IMR-90 (cell line): ENCODE measurements at regions not wholly inside any gene's neighbourhood (a gene's known extent, or its start where the extent isn't known, plus 50 kb on each side); places are given as distances from the start of the nearest gene placed in this dataset.
"Not testable (repeated sequence)": the region's sequence is repeated elsewhere in the genome, so short reads cannot be mapped to it uniquely, and the experiment has no call there.

Experiments used
- ATAC-seq: fragments of 200-7000 bp; cut with Tn5 transposase; 2 replicates; pipeline ENCODE4 v1.9.1; 2020; ENCODE audit warnings: low read depth, mild to moderate bottlenecking, moderate library complexity
- BruUV-seq: library from RNA; stranded (reverse); fragments of 400-500 nt; replicated peaks from 2 replicates; lab custom pipeline; 2021; lab: Mats Ljungman, UMichigan
- CTCF ChIA-PET: fragments of 300-600 bp; formaldehyde crosslinking; extraction: SDS; loops from one replicate; lab custom pipeline; 2021; ENCODE audit warnings: antibody characterized with exemption; lab: Yijun Ruan, JAX
- POLR2A ChIA-PET: fragments of 300-600 bp; sonication (Branson Sonifier 250); formaldehyde crosslinking; loops from one replicate; lab custom pipeline; 2022; ENCODE audit warnings: antibody characterized with exemption; ENCODE audit not compliant: unreplicated experiment; lab: Charles Lee
- DNase-seq: peaks from one replicate; pipeline ENCODE4 v3.0.0; 2013
- H2AFZ ChIP-seq: replicated peaks from 2 replicates; pipeline ENCODE3; 2013; ENCODE audit warnings: low read length, mild to moderate bottlenecking; ENCODE audit not compliant: poor library complexity
- H2AK5ac ChIP-seq: 2 replicates; pipeline ENCODE4 v1.6.1; 2013; ENCODE audit warnings: low read depth, low read length, inconsistent platforms
- H2AK9ac ChIP-seq: replicated peaks from 2 replicates; pipeline ENCODE3; 2013; ENCODE audit warnings: mild to moderate bottlenecking, low read depth, low read length, moderate library complexity; ENCODE audit not compliant: poor library complexity
- H2BK120ac ChIP-seq: 2 replicates; pipeline ENCODE4 v1.6.1; 2013; ENCODE audit warnings: low read depth, low read length, inconsistent platforms
- H2BK15ac ChIP-seq: 3 replicates; pipeline ENCODE4 v1.6.1; 2013; ENCODE audit warnings: low read depth, low read length, inconsistent platforms
- H2BK20ac ChIP-seq: 2 replicates; pipeline ENCODE4 v1.6.1; 2013; ENCODE audit warnings: low read depth, mild to moderate bottlenecking, inconsistent platforms, low read length, moderate library complexity
- H2BK5ac ChIP-seq: 2 replicates; pipeline ENCODE4 v1.6.1; 2013; ENCODE audit warnings: mild to moderate bottlenecking, low read depth, low read length, inconsistent platforms; ENCODE audit not compliant: poor library complexity, severe bottlenecking
- H3K14ac ChIP-seq: replicated peaks from 2 replicates; pipeline ENCODE4 v1.6.1; 2013; ENCODE audit warnings: low read depth, low read length, inconsistent platforms
- H3K18ac ChIP-seq: 2 replicates; pipeline ENCODE4 v1.6.1; 2013; ENCODE audit warnings: low read depth, low read length, control low read depth
- H3K23ac ChIP-seq: 2 replicates; pipeline ENCODE4 v1.6.1; 2013; ENCODE audit warnings: low read depth, low read length, inconsistent platforms
- H3K27ac ChIP-seq: 2 replicates; pipeline ENCODE4 v1.5.1; 2013; ENCODE audit warnings: mild to moderate bottlenecking, control low read depth, low read length; ENCODE audit not compliant: insufficient read depth
- H3K27me3 ChIP-seq: 2 replicates; pipeline ENCODE4 v1.6.1; 2013; ENCODE audit warnings: low read length; ENCODE audit not compliant: control insufficient read depth, insufficient read depth
- H3K36me3 ChIP-seq: 2 replicates; pipeline ENCODE4 v1.6.1; 2013; ENCODE audit warnings: low read length, mixed read lengths; ENCODE audit not compliant: control insufficient read depth, insufficient read depth
- H3K4ac ChIP-seq: 2 replicates; pipeline ENCODE4 v1.6.1; 2013; ENCODE audit warnings: low read depth, low read length, inconsistent platforms
- H3K4me1 ChIP-seq: 2 replicates; pipeline ENCODE4 v1.6.1; 2013; ENCODE audit warnings: low read length, mixed read lengths; ENCODE audit not compliant: control insufficient read depth, insufficient read depth
- H3K4me2 ChIP-seq: 2 replicates; pipeline ENCODE4 v1.6.1; 2013; ENCODE audit warnings: low read depth, mild to moderate bottlenecking, control low read depth, low read length, moderate library complexity
- H3K4me3 ChIP-seq: 2 replicates; pipeline ENCODE4 v1.5.1; 2013; ENCODE audit warnings: low read depth, mild to moderate bottlenecking, control low read depth, low read length, moderate library complexity; ENCODE audit not compliant: insufficient read depth
- H3K56ac ChIP-seq: 2 replicates; pipeline ENCODE4 v1.6.1; 2013; ENCODE audit warnings: low read length, inconsistent platforms; ENCODE audit not compliant: insufficient read depth; ENCODE audit errors: extremely low read depth
- H3K79me1 ChIP-seq, 2 experiments: 2 replicates each; pipeline ENCODE4 v1.6.1; 2013; ENCODE audit warnings: low read length in 2 of 2, inconsistent platforms in 1 of 2, low read depth in 1 of 2
- H3K9ac ChIP-seq: 2 replicates; pipeline ENCODE4 v1.6.1; 2013; ENCODE audit warnings: low read depth, low read length, control low read depth
- H3K9me1 ChIP-seq: 2 replicates; pipeline ENCODE4 v1.6.1; 2013; ENCODE audit warnings: low read length, inconsistent platforms; ENCODE audit not compliant: insufficient read depth
- H3K9me3 ChIP-seq: 2 replicates; pipeline ENCODE4 v1.6.1; 2013; ENCODE audit warnings: low read length; ENCODE audit not compliant: control insufficient read depth, insufficient read depth
- H4K20me1 ChIP-seq: 2 replicates; pipeline ENCODE4 v1.6.1; 2013; ENCODE audit warnings: low read length, inconsistent platforms; ENCODE audit not compliant: insufficient read depth
- H4K5ac ChIP-seq: 2 replicates; pipeline ENCODE4 v1.6.1; 2013; ENCODE audit warnings: mild to moderate bottlenecking, low read depth, low read length, control low read depth
- H4K8ac ChIP-seq, 2 experiments: 2 replicates each; pipeline ENCODE4 v1.6.1; 2013; ENCODE audit warnings: low read depth in 2 of 2, low read length in 2 of 2, control low read depth in 1 of 2, inconsistent platforms in 1 of 2
- H4K91ac ChIP-seq: 2 replicates; pipeline ENCODE4 v1.6.1; 2013; ENCODE audit warnings: low read depth, low read length, inconsistent platforms; ENCODE audit not compliant: insufficient read depth
- WGBS, 2 experiments: methylation state at CpG; one replicate each; pipeline versions ENCODE4 v1.1.5 to v1.1.7; 2013; ENCODE audit warnings: missing lambda C conversion rate in 2 of 2; ENCODE audit not compliant: insufficient read length in 1 of 2; ENCODE audit errors: extremely low coverage in 2 of 2; 5-methylcytosine and 5-hydroxymethylcytosine counted together
- dilution Hi-C: fragments of 300-500 bp; cut with HindIII; formaldehyde crosslinking; loops from one replicate; pipeline ENCODE4 v1.14.3; 2018; ENCODE audit warnings: low sequenced_read_pairs; ENCODE audit not compliant: unreplicated experiment
- in situ Hi-C: fragments of 300-500 bp; cut with MboI; formaldehyde crosslinking; loops from 3 replicates; pipeline ENCODE4 v1.14.3; 2019; ENCODE audit warnings: low sequenced_read_pairs, inconsistent platforms, mixed read lengths
- intact Hi-C: fragments of 100-400 bp; cut with micrococcal nuclease; formaldehyde crosslinking; loops from 2 replicates; pipeline ENCODE4 v1.10.0; 2022

- H3K4me2 ChIP-seq, POLR2A ChIA-PET, H3K27ac ChIP-seq, H3K36me3 ChIP-seq, H3K23ac ChIP-seq, H3K4me3 ChIP-seq, dilution Hi-C loops, H3K9me1 ChIP-seq, H2AFZ ChIP-seq, H3K56ac ChIP-seq, H3K9me3 ChIP-seq, H2AK5ac ChIP-seq, H4K20me1 ChIP-seq, H2AK9ac ChIP-seq, H3K9ac ChIP-seq, ATAC-seq, H2BK5ac ChIP-seq, H3K4ac ChIP-seq, H3K4me1 ChIP-seq, H4K5ac ChIP-seq, H3K14ac ChIP-seq, H4K91ac ChIP-seq, intact Hi-C loops, H2BK20ac ChIP-seq, H2BK15ac ChIP-seq, in situ Hi-C loops, CTCF ChIA-PET, BruUV-seq, DNase-seq, H4K8ac ChIP-seq, H3K79me1 ChIP-seq, H3K18ac ChIP-seq, H2BK120ac ChIP-seq: not testable (repeated sequence)
- H3K27me3 ChIP-seq: peaks cover 13% of the 10 kb centered on the region
- 100% methylated on average over 1 of the region's 13 CpGs; no CpG with 5 or more reads in 1 of the 2 experiments for WGBS, 2 experiments
Measured at GRCh38 chr9:136598390-136599073, 52.7 kb upstream of the NOTCH1 start.
